ENCODE measurements at regions not wholly inside any gene's neighbourhood (a gene's known extent, or its start where the extent isn't known, plus 50 kb on each side); places are given as distances from the start of the nearest gene placed in this dataset.

DNA sequence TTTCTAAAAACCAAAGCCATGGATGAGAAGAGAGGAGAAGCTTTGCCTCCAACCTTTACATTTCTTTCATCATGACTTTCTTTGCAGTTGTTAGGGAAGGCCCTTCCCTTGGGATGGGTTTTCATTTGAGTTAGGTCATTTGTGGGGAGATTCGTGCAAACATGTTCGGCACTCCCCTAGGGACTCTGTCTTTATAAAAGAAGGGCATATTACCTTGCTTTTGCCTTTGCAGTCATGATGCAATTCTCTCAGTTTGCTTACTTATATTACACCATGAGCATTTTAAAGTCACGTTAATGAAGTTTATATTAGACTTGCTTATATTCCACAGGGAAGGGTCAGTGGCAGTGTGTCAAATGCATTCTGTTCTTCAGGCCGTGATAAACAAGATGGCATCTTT, 289.3 kb upstream of the WWC1 start:
- TF ChIP-seq EZH2phosphoT487 (conservative IDR thresholded peaks at IDR 0.05; ENCODE audit: low read length), result no peak
- TF ChIP-seq, protein P1, sequence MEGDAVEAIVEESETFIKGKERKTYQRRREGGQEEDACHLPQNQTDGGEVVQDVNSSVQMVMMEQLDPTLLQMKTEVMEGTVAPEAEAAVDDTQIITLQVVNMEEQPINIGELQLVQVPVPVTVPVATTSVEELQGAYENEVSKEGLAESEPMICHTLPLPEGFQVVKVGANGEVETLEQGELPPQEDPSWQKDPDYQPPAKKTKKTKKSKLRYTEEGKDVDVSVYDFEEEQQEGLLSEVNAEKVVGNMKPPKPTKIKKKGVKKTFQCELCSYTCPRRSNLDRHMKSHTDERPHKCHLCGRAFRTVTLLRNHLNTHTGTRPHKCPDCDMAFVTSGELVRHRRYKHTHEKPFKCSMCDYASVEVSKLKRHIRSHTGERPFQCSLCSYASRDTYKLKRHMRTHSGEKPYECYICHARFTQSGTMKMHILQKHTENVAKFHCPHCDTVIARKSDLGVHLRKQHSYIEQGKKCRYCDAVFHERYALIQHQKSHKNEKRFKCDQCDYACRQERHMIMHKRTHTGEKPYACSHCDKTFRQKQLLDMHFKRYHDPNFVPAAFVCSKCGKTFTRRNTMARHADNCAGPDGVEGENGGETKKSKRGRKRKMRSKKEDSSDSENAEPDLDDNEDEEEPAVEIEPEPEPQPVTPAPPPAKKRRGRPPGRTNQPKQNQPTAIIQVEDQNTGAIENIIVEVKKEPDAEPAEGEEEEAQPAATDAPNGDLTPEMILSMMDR (IDR thresholded peaks at IDR 0.05; ENCODE audit: insufficient read depth, low read length, poor library complexity, severe bottlenecking), result no peak

All from SU-DHL-6 (cell line).